GM23248 (cell line): ENCODE measurements at regions not wholly inside any gene's neighbourhood (a gene's known extent, or its start where the extent isn't known, plus 50 kb on each side); places are given as distances from the start of the nearest gene placed in this dataset.

Experiments used
- DNase-seq: peaks from one replicate; pipeline ENCODE4 v3.0.0-alpha.2; 2015
- H2AFZ ChIP-seq: fragments of 200-600 bp; sonication (generic); 2 replicates; pipeline ENCODE4 v1.6.1; 2016; ENCODE audit warnings: antibody characterized with exemption
- H3F3A ChIP-seq: fragments of 200-600 bp; sonication (generic); 2 replicates; pipeline ENCODE4 v1.6.1; 2016; ENCODE audit warnings: mild to moderate bottlenecking, antibody characterized with exemption, mixed run types; ENCODE audit not compliant: insufficient read depth
- H3K27ac ChIP-seq: fragments of 200-600 bp; sonication (generic); 2 replicates; pipeline ENCODE4 v1.5.1; 2016; ENCODE audit warnings: mild to moderate bottlenecking
- H3K27me3 ChIP-seq: fragments of 200-600 bp; sonication (generic); replicated peaks from 2 replicates; pipeline ENCODE4 v1.6.1; 2016; ENCODE audit warnings: mild to moderate bottlenecking; ENCODE audit not compliant: insufficient read depth
- H3K36me3 ChIP-seq: fragments of 200-600 bp; sonication (generic); 2 replicates; pipeline ENCODE4 v1.6.1; 2016; ENCODE audit warnings: low read depth, mild to moderate bottlenecking
- H3K4me1 ChIP-seq: fragments of 200-600 bp; sonication (generic); 2 replicates; pipeline ENCODE4 v1.6.1; 2016; ENCODE audit warnings: mild to moderate bottlenecking; ENCODE audit not compliant: insufficient read depth
- H3K4me2 ChIP-seq: fragments of 200-600 bp; sonication (generic); one replicate; pipeline ENCODE4 v1.6.1; 2016; ENCODE audit warnings: mild to moderate bottlenecking; ENCODE audit not compliant: unreplicated experiment
- H3K4me3 ChIP-seq: fragments of 200-600 bp; sonication (generic); 2 replicates; pipeline ENCODE4 v1.5.1; 2016; ENCODE audit warnings: mild to moderate bottlenecking
- H3K79me2 ChIP-seq: fragments of 200-600 bp; sonication (generic); 2 replicates; pipeline ENCODE4 v1.6.1; 2016; ENCODE audit warnings: mild to moderate bottlenecking; ENCODE audit not compliant: insufficient read depth
- H3K9ac ChIP-seq: fragments of 200-600 bp; sonication (generic); 2 replicates; pipeline ENCODE4 v1.6.1; 2016; ENCODE audit warnings: mild to moderate bottlenecking
- H3K9me2 ChIP-seq: fragments of 200-600 bp; sonication (generic); 2 replicates; pipeline ENCODE4 v1.6.1; 2016; ENCODE audit warnings: mixed run types, mild to moderate bottlenecking, moderate library complexity; ENCODE audit not compliant: insufficient read depth
- H3K9me3 ChIP-seq: fragments of 200-600 bp; sonication (generic); one replicate; pipeline ENCODE4 v1.6.1; 2017; ENCODE audit warnings: low read depth
- H4K20me1 ChIP-seq: fragments of 200-600 bp; sonication (generic); 2 replicates; pipeline ENCODE4 v1.6.0; 2016; ENCODE audit not compliant: insufficient read depth
- EZH2 ChIP-seq: fragments of 200-600 bp; sonication (generic); IDR thresholded peaks from 2 replicates; pipeline ENCODE4 v1.6.1; 2018; ENCODE audit warnings: antibody characterized with exemption, mild to moderate bottlenecking; ENCODE audit not compliant: insufficient read depth, poor library complexity, severe bottlenecking
- EZH2phosphoT487 ChIP-seq: fragments of 200-600 bp; sonication (generic); IDR thresholded peaks from 2 replicates; pipeline ENCODE4 v1.6.1; 2018; ENCODE audit warnings: antibody characterized with exemption, moderate library complexity, mild to moderate bottlenecking, low read depth; ENCODE audit not compliant: insufficient read depth
- WGBS, 2 experiments: methylation state at CpG; one replicate each; pipeline ENCODE4 v1.1.6; 2015 to 2017; ENCODE audit warnings: low lambda C conversion rate in 2 of 2, low coverage in 1 of 2; ENCODE audit errors: missing lambda C conversion rate in 2 of 2; 5-methylcytosine and 5-hydroxymethylcytosine counted together
- in situ Hi-C: fragments of 300-500 bp; cut with MboI; formaldehyde crosslinking; loops from 2 replicates; pipeline ENCODE4 v1.15.0; 2020

DNA sequence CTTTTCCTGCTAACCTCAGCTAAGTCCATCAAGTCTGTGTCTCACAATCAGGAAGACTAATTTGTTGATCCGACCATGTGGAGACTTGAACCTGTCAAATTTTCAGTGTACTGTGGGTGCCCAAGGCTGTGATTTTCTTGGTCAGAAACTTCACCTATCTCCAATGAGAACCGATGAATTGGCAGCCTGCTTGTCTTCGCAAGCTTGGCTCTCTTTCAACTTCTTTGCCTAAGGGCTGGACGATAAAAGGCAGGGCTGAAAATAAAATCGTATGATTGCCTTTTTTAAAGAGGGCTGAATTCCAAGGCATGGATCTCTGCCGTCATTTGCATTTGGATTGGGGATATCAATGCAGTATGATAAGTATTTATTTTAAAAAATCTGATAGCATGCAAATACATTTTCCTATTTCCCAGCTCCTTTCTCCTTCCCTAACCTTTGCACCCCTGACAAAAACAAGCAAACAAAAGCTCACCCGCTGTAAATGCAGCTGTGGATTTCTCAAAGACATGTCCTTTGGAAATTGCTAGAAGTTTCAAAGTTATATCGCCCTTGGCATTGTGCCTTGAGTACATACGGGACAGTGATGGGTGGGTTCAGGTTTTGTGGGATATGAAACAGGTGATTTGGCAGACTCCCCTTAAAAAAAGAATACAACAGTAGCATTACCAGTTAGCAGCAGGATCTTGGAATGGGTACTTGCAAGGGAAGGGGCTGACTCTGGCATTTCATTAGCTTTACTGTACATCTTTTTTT is 80.6 kb downstream of the NPTX2 start:
- Histone ChIP-seq H3K9me3 (no peaks in the 10 kb centered on the region), H3F3A (no peaks in the 10 kb centered on the region), H3K9ac (no peak overlapping the region), H3K27me3 (no peaks in the 10 kb centered on the region), H3K27ac (no peak overlapping the region), H3K4me3 (no peak overlapping the region), H3K4me1 (no peaks in the 10 kb centered on the region), H3K36me3 (no peaks in the 10 kb centered on the region), H2AFZ (no peak overlapping the region), H4K20me1 (no peaks in the 10 kb centered on the region), H3K9me2 (no peaks in the 10 kb centered on the region), H3K4me2 (no peak overlapping the region), H3K79me2 (no peaks in the 10 kb centered on the region)
- in situ Hi-C loops: no loop called here
- TF ChIP-seq EZH2 (no peak), EZH2phosphoT487 (no peak)
- 30% methylated on average over 9 of the region's 9 CpGs for WGBS, 2 experiments
- DNase-seq: no peak

DNA sequence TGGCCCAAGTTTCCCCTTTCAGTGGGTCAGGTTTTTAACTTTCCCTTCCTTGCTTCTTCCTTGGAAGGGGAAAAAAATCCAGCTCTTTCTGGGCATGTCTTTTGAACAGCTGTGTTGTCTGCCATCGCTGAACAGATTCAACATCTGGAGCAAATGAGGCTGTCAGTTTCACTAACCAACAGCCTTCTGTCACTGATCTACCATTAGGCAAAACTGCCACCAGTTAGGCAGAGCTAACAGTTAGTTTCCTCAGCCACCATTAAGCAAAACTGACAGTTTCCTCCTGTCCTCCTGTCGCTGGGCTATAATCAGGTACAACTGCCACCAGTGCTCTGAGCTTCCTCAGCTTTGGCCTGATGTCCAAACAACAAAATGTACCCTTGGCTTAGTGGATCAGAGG is 81.9 kb downstream of the NPTX2 start:
- TF ChIP-seq EZH2: no peak
- no peak for TF ChIP-seq EZH2phosphoT487
- Histone ChIP-seq H3K4me3 (no peak overlapping the region), H3F3A (no peaks in the 10 kb centered on the region), H3K9me2 (no peaks in the 10 kb centered on the region), H2AFZ (no peak overlapping the region), H3K27me3 (no peaks in the 10 kb centered on the region), H3K9ac (no peak overlapping the region), H3K79me2 (no peaks in the 10 kb centered on the region), H3K27ac (no peak overlapping the region), H3K4me2 (no peak overlapping the region), H3K36me3 (no peaks in the 10 kb centered on the region), H3K4me1 (no peaks in the 10 kb centered on the region), H4K20me1 (no peaks in the 10 kb centered on the region), H3K9me3 (no peaks in the 10 kb centered on the region)
- DNase-seq: no peak
- in situ Hi-C loops: no loop called here
- WGBS, 2 experiments: 0 to 3% methylated on average over 2 of the region's 2 CpGs

DNA sequence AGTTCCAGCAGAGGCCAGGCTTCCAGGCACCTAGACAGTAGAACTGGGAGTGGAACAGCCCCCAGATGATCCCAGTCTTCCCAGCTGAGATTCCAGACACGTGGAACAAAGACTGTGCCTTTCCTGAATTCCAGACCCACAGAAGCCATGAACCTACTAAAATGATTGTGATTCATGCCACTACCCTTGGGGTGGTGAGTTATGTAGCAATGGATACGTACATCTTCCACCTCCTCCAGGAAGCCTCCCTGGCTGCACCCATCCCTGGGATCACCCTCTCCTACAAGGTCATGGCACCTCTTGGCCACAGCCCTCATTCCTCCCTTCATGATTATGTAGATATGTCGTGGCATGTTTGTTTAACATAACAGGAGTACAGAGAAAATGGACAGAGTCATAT is 83.4 kb downstream of the NPTX2 start:
- H3F3A ChIP-seq: no peaks in the 10 kb centered on the region

GRCh38 chr7:98701372-98701771 is 84.3 kb downstream of the NPTX2 start:
- H3K27ac ChIP-seq: no peak overlapping the region
- in situ Hi-C loops: no loop called here
- WGBS, 2 experiments: 61 to 69% methylated on average over 11 of the region's 11 CpGs
- no peaks in the 10 kb centered on the region for H4K20me1 ChIP-seq
- no peak for TF ChIP-seq EZH2
- TF ChIP-seq EZH2phosphoT487: no peak
- no peaks in the 10 kb centered on the region for H3K4me1 ChIP-seq
- no peak overlapping the region for H3K9ac ChIP-seq
- H3K36me3 ChIP-seq: no peaks in the 10 kb centered on the region
- H3K9me2 ChIP-seq: no peaks in the 10 kb centered on the region
- DNase-seq: no peak
- no peaks in the 10 kb centered on the region for H3K27me3 ChIP-seq
- no peaks in the 10 kb centered on the region for H3K9me3 ChIP-seq
- no peak overlapping the region for H2AFZ ChIP-seq
- no peak overlapping the region for H3K4me3 ChIP-seq
- no peaks in the 10 kb centered on the region for H3F3A ChIP-seq
- H3K4me2 ChIP-seq: no peak overlapping the region
- no peaks in the 10 kb centered on the region for H3K79me2 ChIP-seq

More for the DNA sequence above, 83.4 kb downstream of the NPTX2 start:
- no peaks in the 10 kb centered on the region for H3K36me3 ChIP-seq
- H4K20me1 ChIP-seq: no peaks in the 10 kb centered on the region
- H2AFZ ChIP-seq: no peak overlapping the region
- no peak for DNase-seq
- no peak overlapping the region for H3K4me2 ChIP-seq
- no peaks in the 10 kb centered on the region for H3K27me3 ChIP-seq
- H3K9ac ChIP-seq: no peak overlapping the region
- no peaks in the 10 kb centered on the region for H3K9me2 ChIP-seq
- H3K79me2 ChIP-seq: no peaks in the 10 kb centered on the region
- WGBS, 2 experiments: 14 to 18% methylated on average over 3 of the region's 3 CpGs
- TF ChIP-seq EZH2 (no peak), EZH2phosphoT487 (no peak)
- H3K9me3 ChIP-seq: no peaks in the 10 kb centered on the region
- no peak overlapping the region for H3K4me3 ChIP-seq
- no peaks in the 10 kb centered on the region for H3K4me1 ChIP-seq
- no peak overlapping the region for H3K27ac ChIP-seq
- in situ Hi-C loops: no loop called here

GRCh38 chr7:98702021-98702420 is 84.9 kb downstream of the NPTX2 start:
- Histone ChIP-seq H3K27ac (no peak overlapping the region), H3K4me1 (no peaks in the 10 kb centered on the region), H3K36me3 (no peaks in the 10 kb centered on the region), H2AFZ (no peak overlapping the region), H3K9me2 (no peaks in the 10 kb centered on the region), H3F3A (no peaks in the 10 kb centered on the region), H3K27me3 (no peaks in the 10 kb centered on the region), H3K9ac (no peak overlapping the region), H3K79me2 (no peaks in the 10 kb centered on the region), H3K4me2 (no peak overlapping the region), H3K4me3 (no peak overlapping the region), H3K9me3 (no peaks in the 10 kb centered on the region), H4K20me1 (no peaks in the 10 kb centered on the region)
- no peak for DNase-seq
- TF ChIP-seq EZH2 (no peak), EZH2phosphoT487 (no peak)
- 36 to 38% methylated on average over 2 of the region's 2 CpGs for WGBS, 2 experiments
- in situ Hi-C loops: no loop called here
